HG03457 (cell line): ENCODE measurements at regions not wholly inside any gene's neighbourhood (a gene's known extent, or its start where the extent isn't known, plus 50 kb on each side); places are given as distances from the start of the nearest gene placed in this dataset.
"Not testable (repeated sequence)": the region's sequence is repeated elsewhere in the genome, so short reads cannot be mapped to it uniquely, and the experiment has no call there.

Source experiments
- ATAC-seq: cut with Tn5 transposase; IDR thresholded peaks from one replicate; pipeline ENCODE4 v1.9.1; 2021; ENCODE audit warnings: moderate number of reproducible peaks; ENCODE audit not compliant: unreplicated experiment

GRCh38 chr7:41438705-41439514 is 264.0 kb downstream of the INHBA start:
- ATAC-seq: no peak

GRCh38 chr7:41437257-41438196 is 265.4 kb downstream of the INHBA start:
- no peak for ATAC-seq

GRCh38 chr7:41436139-41436538 is 266.8 kb downstream of the INHBA start:
- no peak for ATAC-seq

GRCh38 chr7:41435020-41435419 is 267.9 kb downstream of the INHBA start:
- ATAC-seq: not testable (repeated sequence)

GRCh38 chr7:41431671-41432070 is 271.2 kb downstream of the INHBA start:
- no peak for ATAC-seq

- ATAC-seq: no peak
Observed at GRCh38 chr7:41428381-41428780, 274.5 kb downstream of the INHBA start.

- no peak for ATAC-seq
Observed at GRCh38 chr7:41425926-41426325, 277.0 kb downstream of the INHBA start.

- no peak for ATAC-seq
Observed at GRCh38 chr7:41421056-41421455, 281.8 kb downstream of the INHBA start.

- no peak for ATAC-seq
Observed at GRCh38 chr7:41420421-41420820, 282.5 kb downstream of the INHBA start.

GRCh38 chr7:41418337-41418736 is 284.6 kb downstream of the INHBA start:
- no peak for ATAC-seq

GRCh38 chr7:41416208-41416595 is 286.7 kb downstream of the INHBA start:
- ATAC-seq: no peak

GRCh38 chr7:41415471-41416207 is 287.3 kb downstream of the INHBA start:
- no peak for ATAC-seq

- no peak for ATAC-seq
Observed at GRCh38 chr7:41415051-41415450, 287.8 kb downstream of the INHBA start.

- no peak for ATAC-seq
Observed at GRCh38 chr7:41404375-41405074, 298.4 kb downstream of the INHBA start.

- no peak for ATAC-seq
Observed at GRCh38 chr7:41403291-41403690, 299.6 kb downstream of the INHBA start.

GRCh38 chr7:41401833-41402232 is 301.1 kb downstream of the INHBA start:
- no peak for ATAC-seq

GRCh38 chr7:41399171-41399570 is 303.7 kb downstream of the INHBA start:
- ATAC-seq: no peak

- no peak for ATAC-seq
Observed at GRCh38 chr7:41391818-41392217, 311.1 kb downstream of the INHBA start.

GRCh38 chr7:41388933-41389332 is 314.0 kb downstream of the INHBA start:
- not testable (repeated sequence) for ATAC-seq

GRCh38 chr7:41385996-41386395 is 316.9 kb downstream of the INHBA start:
- ATAC-seq: no peak

GRCh38 chr7:41384418-41384817 is 318.5 kb downstream of the INHBA start:
- ATAC-seq: no peak
